Pancreas (tissue), 10 donors: ENCODE measurements at regions not wholly inside any gene's neighbourhood (a gene's known extent, or its start where the extent isn't known, plus 50 kb on each side); places are given as distances from the start of the nearest gene placed in this dataset.
A peak's percentile ranks its signal among the peaks of the same experiment; 100 is the strongest.

ENCODE experiments used
- ATAC-seq, 4 donors: fragments of 200-7000 bp; cut with Tn5 transposase; one replicate each; pipeline versions ENCODE4 v1.8.0 to v1.9.1; 2020; ENCODE audit warnings: mild to moderate bottlenecking in 4 of 4, moderate library complexity in 4 of 4
- DNase-seq, 6 donors: peaks; one replicate each; pipeline ENCODE4 v3.0.0-alpha.2; 2020
- FAIRE-seq: peaks from 2 replicates; lab custom pipeline; 2012; peaks lifted over from hg19 to GRCh38; lab: Jason Lieb, UNC
- H3K27ac ChIP-seq, 4 donors: fragments of 200-600 bp; sonication (generic); 1 replicate in 3 of 4; 2 replicates in 1 of 4; pipeline versions ENCODE4 v1.5.0 to v1.8.0; 2020
- H3K27me3 ChIP-seq, 4 donors: fragments of 200-600 bp; one replicate each; pipeline ENCODE4 v1.8.0; 2021
- H3K36me3 ChIP-seq, 3 donors: fragments of 200-600 bp; sonication (generic) in 1 of 3; one replicate each; pipeline versions ENCODE4 v1.5.0 to v1.8.0; 2020 to 2021
- H3K4me1 ChIP-seq, 3 donors: fragments of 200-600 bp; one replicate each; pipeline ENCODE4 v1.8.0; 2021
- H3K4me3 ChIP-seq, 4 donors: fragments of 200-600 bp; sonication (generic) in 2 of 4; one replicate each; pipeline versions ENCODE4 v1.5.0 to v1.8.0; 2020 to 2021
- H3K9me3 ChIP-seq, 4 donors: fragments of 200-600 bp; one replicate each; pipeline ENCODE4 v1.8.0; 2021
- CTCF ChIP-seq, 4 donors: fragments of 200-600 bp; sonication (generic) in 3 of 4; IDR thresholded peaks; one replicate each; pipeline versions ENCODE4 v1.5.0 to v1.8.0; 2021; ENCODE audit warnings: antibody characterized with exemption in 4 of 4
- WGBS, 2 donors: extraction: QIAGEN DNeasy Blood & Tissue Kit; methylation state at CpG; one replicate each; pipeline ENCODE4 v1.1.7; 2013; 5-methylcytosine and 5-hydroxymethylcytosine counted together
- intact Hi-C, 3 donors: fragments of 100-400 bp; cut with DNase I; formaldehyde crosslinking; loops; one replicate each; pipeline versions ENCODE4 v1.11.1 to v1.14.2; 2022
- donor health status: healthy with polysubstance abuse.
- donor health status: DM: no; HTN: no; CAD: no; lungs with moderate emphysema.
- donor health status: DM: no; HTN: no; CAD: no.
- donor health status: control.
- donor health status: control.
- donor health status: Bipolar disorder and iron deficiency.
- donor health status: DM: yes; HTN: yes; CAD: no.
- donor health status: DM: no; HTN: no; CAD: no.
- donor health status: DM: no; HTN: no; CAD: no.
- donor health status: DM: yes; HTN: yes; CAD: no.

DNA sequence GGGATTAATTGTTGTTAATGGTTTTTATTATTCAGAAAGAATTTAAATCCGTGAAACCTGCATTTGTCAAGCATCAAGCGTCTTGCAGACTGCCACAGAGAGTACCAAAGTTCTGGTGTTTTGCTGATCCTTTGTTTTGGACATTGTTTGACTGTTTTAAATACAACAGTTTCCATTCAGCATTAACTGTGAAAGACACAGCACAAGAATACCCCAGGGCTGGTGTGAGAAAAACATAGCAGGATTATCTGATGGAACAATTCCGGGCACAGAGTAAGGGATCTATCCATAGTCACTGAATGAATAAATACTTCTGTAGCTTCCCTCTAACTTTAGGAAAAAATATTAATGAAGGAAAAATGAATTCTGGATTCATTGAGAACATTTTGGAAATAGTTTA lies 202.3 kb downstream of the LTN1 start:
- H3K4me3 ChIP-seq = no peak overlapping the region
- no peak for FAIRE-seq
- no peaks in the 10 kb centered on the region for H3K36me3 ChIP-seq
- H3K4me1 ChIP-seq = no peaks in the 10 kb centered on the region
- H3K27ac ChIP-seq = no peak overlapping the region
- ATAC-seq = no peak
- intact Hi-C loops = loop anchor here in 1 of 3 donors (10.0 kb wide), 1 partner anchor 64 kb away; no protein-coding TSS in a partner anchor
- no peaks in the 10 kb centered on the region for H3K9me3 ChIP-seq
- WGBS, 2 donors = 78 to 90% methylated on average over 3 of the region's 3 CpGs
- no peak for DNase-seq
- no peak for TF ChIP-seq CTCF (IDR thresholded peaks at IDR 0.05)
- H3K27me3 ChIP-seq = no peaks in the 10 kb centered on the region

GRCh38 chr21:28789523-28789922 lies 203.2 kb downstream of the LTN1 start:
- Histone ChIP-seq H3K4me1 (no peaks in the 10 kb centered on the region), H3K36me3 (no peaks in the 10 kb centered on the region), H3K27me3 (no peaks in the 10 kb centered on the region), H3K9me3 (no peaks in the 10 kb centered on the region), H3K27ac (no peak overlapping the region), H3K4me3 (no peak overlapping the region)
- DNase-seq (no peak), FAIRE-seq (no peak), ATAC-seq (no peak)
- no peak for TF ChIP-seq CTCF (IDR thresholded peaks at IDR 0.05)
- WGBS, 2 donors = 56 to 69% methylated on average over 3 of the region's 3 CpGs
- intact Hi-C loops = no loop called here

DNA sequence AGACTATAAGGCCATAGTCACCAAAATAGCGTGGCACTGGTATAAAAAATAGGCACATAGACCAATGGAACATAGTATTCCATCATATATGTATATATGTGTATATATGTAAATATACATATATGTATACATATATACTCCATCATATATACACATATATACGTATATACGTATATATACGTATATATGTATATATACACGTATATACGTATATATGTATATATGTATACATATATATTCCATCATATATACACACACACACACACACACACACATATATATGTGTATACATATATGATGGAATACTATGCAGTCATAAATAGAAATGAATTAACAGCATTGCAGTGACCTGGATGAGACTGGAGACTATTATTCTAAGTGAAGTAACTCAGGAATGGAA lies 204.6 kb downstream of the LTN1 start:
- no peaks in the 10 kb centered on the region for H3K4me1 ChIP-seq
- no peaks in the 10 kb centered on the region for H3K36me3 ChIP-seq
- no peak for DNase-seq
- H3K4me3 ChIP-seq = no peak overlapping the region
- intact Hi-C loops = no loop called here
- ATAC-seq = no peak
- H3K27me3 ChIP-seq = no peaks in the 10 kb centered on the region
- H3K27ac ChIP-seq = no peak overlapping the region
- WGBS, 2 donors = 82 to 97% methylated on average over 6 of the region's 6 CpGs
- FAIRE-seq = peak; percentile 37
- no peak for TF ChIP-seq CTCF (IDR thresholded peaks at IDR 0.05)
- no peaks in the 10 kb centered on the region for H3K9me3 ChIP-seq

GRCh38 chr21:28783641-28784185 lies 209.0 kb downstream of the LTN1 start:
- ATAC-seq (no peak), DNase-seq (peak in 3 of 6 donors; percentile 22 to 58 (median 42)), FAIRE-seq (no peak)
- intact Hi-C loops = no loop called here
- Histone ChIP-seq H3K4me3 (no peak overlapping the region), H3K4me1 (no peaks in the 10 kb centered on the region), H3K9me3 (no peaks in the 10 kb centered on the region), H3K27ac (no peak overlapping the region), H3K36me3 (no peaks in the 10 kb centered on the region), H3K27me3 (no peaks in the 10 kb centered on the region)
- TF ChIP-seq CTCF (IDR thresholded peaks at IDR 0.05) = no peak
- WGBS, 2 donors = 93 to 97% methylated on average over 26 to 32 of the region's 32 CpGs

GRCh38 chr21:28781602-28782276 lies 210.9 kb downstream of the LTN1 start:
- H3K4me3 ChIP-seq = no peak overlapping the region
- H3K27ac ChIP-seq = no peak overlapping the region
- no peaks in the 10 kb centered on the region for H3K36me3 ChIP-seq
- no peak for TF ChIP-seq CTCF (IDR thresholded peaks at IDR 0.05)
- intact Hi-C loops = no loop called here
- H3K9me3 ChIP-seq = no peaks in the 10 kb centered on the region
- FAIRE-seq = no peak
- ATAC-seq = no peak
- H3K4me1 ChIP-seq = no peaks in the 10 kb centered on the region
- H3K27me3 ChIP-seq = no peaks in the 10 kb centered on the region
- no peak for DNase-seq
